Stimulated activated effector memory CD8-positive, alpha-beta T cell treated with anti-CD3 and anti-CD28 coated beads, Interleukin-12 subunit alpha, Interleukin-12 subunit beta, amount 100 ng/mL, for 72 hours (primary cell): ENCODE measurements at regions not wholly inside any gene's neighbourhood (a gene's known extent, or its start where the extent isn't known, plus 50 kb on each side); places are given as distances from the start of the nearest gene placed in this dataset.

Source experiments
- ATAC-seq: fragments of 150-1000 bp; cut with Tn5 transposase; 2 replicates; pipeline ENCODE4 v1.10.0; 2021
- DNase-seq, 2 donors: peaks; one replicate each; pipeline ENCODE4 v3.0.0; 2021 to 2022; ENCODE audit warnings: low spot score in 2 of 2
- H3K27ac Mint-ChIP-seq: one replicate; pipeline ENCODE4 v1.8.0; 2022; ENCODE audit warnings: mild to moderate bottlenecking, mixed read lengths
- H3K36me3 Mint-ChIP-seq: one replicate; pipeline ENCODE4 v1.8.0; 2022; ENCODE audit warnings: mild to moderate bottlenecking, mixed read lengths
- H3K4me1 Mint-ChIP-seq: one replicate; pipeline ENCODE4 v1.8.0; 2022; ENCODE audit warnings: mixed read lengths
- H3K4me3 Mint-ChIP-seq: one replicate; pipeline ENCODE4 v1.8.0; 2022; ENCODE audit warnings: mild to moderate bottlenecking, mixed read lengths
- H3K9me3 Mint-ChIP-seq: one replicate; pipeline ENCODE4 v1.8.0; 2022; ENCODE audit warnings: mixed read lengths

GRCh38 chr2:217261452-217261851, 401.6 kb upstream of the TNP1 start:
- Mint-ChIP-seq H3K27ac (no peak overlapping the region), H3K36me3 (no peaks in the 10 kb centered on the region), H3K9me3 (no peaks in the 10 kb centered on the region), H3K4me3 (no peak overlapping the region), H3K4me1 (no peaks in the 10 kb centered on the region)
- DNase-seq (no peak), ATAC-seq (no peak)

GRCh38 chr2:217260441-217261115, 400.7 kb upstream of the TNP1 start:
- Mint-ChIP-seq H3K4me1 (no peaks in the 10 kb centered on the region), H3K27ac (no peak overlapping the region), H3K36me3 (no peaks in the 10 kb centered on the region), H3K4me3 (no peak overlapping the region), H3K9me3 (no peaks in the 10 kb centered on the region)
- DNase-seq (no peak), ATAC-seq (no peak)

- H3K4me3 Mint-ChIP-seq, result no peak overlapping the region
- H3K36me3 Mint-ChIP-seq, result no peaks in the 10 kb centered on the region
- DNase-seq, result no peak
- H3K9me3 Mint-ChIP-seq, result peaks cover 5% of the 10 kb centered on the region
- H3K27ac Mint-ChIP-seq, result no peak overlapping the region
- H3K4me1 Mint-ChIP-seq, result no peaks in the 10 kb centered on the region
- ATAC-seq, result no peak
Measured at GRCh38 chr2:217258170-217258569, 398.3 kb upstream of the TNP1 start.

- Mint-ChIP-seq H3K4me3 (no peak overlapping the region), H3K27ac (no peak overlapping the region), H3K4me1 (no peaks in the 10 kb centered on the region), H3K9me3 (peaks cover 5% of the 10 kb centered on the region), H3K36me3 (no peaks in the 10 kb centered on the region)
- DNase-seq (no peak), ATAC-seq (no peak)
Measured at GRCh38 chr2:217256251-217256650, 396.4 kb upstream of the TNP1 start.

- DNase-seq (no peak), ATAC-seq (no peak)
- H3K4me3 Mint-ChIP-seq, result no peak overlapping the region
- peaks cover 5% of the 10 kb centered on the region for H3K9me3 Mint-ChIP-seq
- no peak overlapping the region for H3K27ac Mint-ChIP-seq
- H3K4me1 Mint-ChIP-seq, result no peaks in the 10 kb centered on the region
- no peaks in the 10 kb centered on the region for H3K36me3 Mint-ChIP-seq
Measured at GRCh38 chr2:217254111-217254510, 394.2 kb upstream of the TNP1 start.

GRCh38 chr2:217252181-217252580, 392.3 kb upstream of the TNP1 start:
- H3K36me3 Mint-ChIP-seq, result no peaks in the 10 kb centered on the region
- ATAC-seq (no peak), DNase-seq (no peak)
- no peak overlapping the region for H3K4me3 Mint-ChIP-seq
- peaks cover 5% of the 10 kb centered on the region for H3K9me3 Mint-ChIP-seq
- H3K4me1 Mint-ChIP-seq, result no peaks in the 10 kb centered on the region
- H3K27ac Mint-ChIP-seq, result no peak overlapping the region

- ATAC-seq (no peak), DNase-seq (no peak)
- Mint-ChIP-seq H3K36me3 (no peaks in the 10 kb centered on the region), H3K9me3 (peaks cover 5% of the 10 kb centered on the region), H3K4me1 (no peaks in the 10 kb centered on the region), H3K27ac (no peak overlapping the region), H3K4me3 (no peak overlapping the region)
Measured at GRCh38 chr2:217250013-217250524, 390.2 kb upstream of the TNP1 start.

GRCh38 chr2:217249121-217250012, 389.5 kb upstream of the TNP1 start:
- Mint-ChIP-seq H3K36me3 (no peaks in the 10 kb centered on the region), H3K27ac (no peak overlapping the region), H3K4me3 (no peak overlapping the region), H3K9me3 (peaks cover 5% of the 10 kb centered on the region), H3K4me1 (no peaks in the 10 kb centered on the region)
- ATAC-seq (no peak), DNase-seq (no peak)

GRCh38 chr2:217248312-217248935, 388.6 kb upstream of the TNP1 start:
- peaks cover 3% of the 10 kb centered on the region for H3K9me3 Mint-ChIP-seq
- no peak overlapping the region for H3K27ac Mint-ChIP-seq
- H3K4me1 Mint-ChIP-seq, result no peaks in the 10 kb centered on the region
- no peaks in the 10 kb centered on the region for H3K36me3 Mint-ChIP-seq
- DNase-seq, result no peak
- ATAC-seq, result no peak
- no peak overlapping the region for H3K4me3 Mint-ChIP-seq

- Mint-ChIP-seq H3K27ac (no peak overlapping the region), H3K4me1 (no peaks in the 10 kb centered on the region), H3K9me3 (peaks cover 3% of the 10 kb centered on the region), H3K36me3 (no peaks in the 10 kb centered on the region), H3K4me3 (no peak overlapping the region)
- DNase-seq, result no peak
- ATAC-seq, result no peak
Measured at GRCh38 chr2:217247476-217247875, 387.6 kb upstream of the TNP1 start.

GRCh38 chr2:217246108-217246507, 386.2 kb upstream of the TNP1 start:
- ATAC-seq (no peak), DNase-seq (no peak)
- peaks cover 3% of the 10 kb centered on the region for H3K9me3 Mint-ChIP-seq
- no peak overlapping the region for H3K4me3 Mint-ChIP-seq
- H3K4me1 Mint-ChIP-seq, result no peaks in the 10 kb centered on the region
- no peaks in the 10 kb centered on the region for H3K36me3 Mint-ChIP-seq
- no peak overlapping the region for H3K27ac Mint-ChIP-seq

- ATAC-seq, result no peak
- no peak overlapping the region for H3K4me3 Mint-ChIP-seq
- H3K9me3 Mint-ChIP-seq, result peaks cover 3% of the 10 kb centered on the region
Measured at GRCh38 chr2:217244815-217245214, 385.0 kb upstream of the TNP1 start.

GRCh38 chr2:217242947-217243346, 383.1 kb upstream of the TNP1 start:
- Mint-ChIP-seq H3K36me3 (no peaks in the 10 kb centered on the region), H3K9me3 (peaks cover 3% of the 10 kb centered on the region)
- DNase-seq, result no peak

More at GRCh38 chr2:217244815-217245214, 385.0 kb upstream of the TNP1 start:
- DNase-seq, result no peak
- no peaks in the 10 kb centered on the region for H3K4me1 Mint-ChIP-seq
- H3K27ac Mint-ChIP-seq, result no peak overlapping the region
- H3K36me3 Mint-ChIP-seq, result no peaks in the 10 kb centered on the region

GRCh38 chr2:217231724-217232123, 371.9 kb upstream of the TNP1 start:
- ATAC-seq (no peak), DNase-seq (no peak)
- no peak overlapping the region for H3K27ac Mint-ChIP-seq
- no peaks in the 10 kb centered on the region for H3K36me3 Mint-ChIP-seq
- H3K4me1 Mint-ChIP-seq, result no peaks in the 10 kb centered on the region
- peaks cover 5% of the 10 kb centered on the region for H3K9me3 Mint-ChIP-seq
- H3K4me3 Mint-ChIP-seq, result no peak overlapping the region

More at GRCh38 chr2:217242947-217243346, 383.1 kb upstream of the TNP1 start:
- Mint-ChIP-seq H3K4me1 (no peaks in the 10 kb centered on the region), H3K27ac (no peak overlapping the region), H3K4me3 (no peak overlapping the region)
- no peak for ATAC-seq

GRCh38 chr2:217231212-217231611, 371.3 kb upstream of the TNP1 start:
- peaks cover under 1% of the 10 kb centered on the region for H3K9me3 Mint-ChIP-seq
- no peak for DNase-seq
- no peak overlapping the region for H3K27ac Mint-ChIP-seq
- H3K4me3 Mint-ChIP-seq, result no peak overlapping the region
- no peaks in the 10 kb centered on the region for H3K36me3 Mint-ChIP-seq
- ATAC-seq, result no peak
- H3K4me1 Mint-ChIP-seq, result no peaks in the 10 kb centered on the region
